EL (cell line): ENCODE measurements at regions not wholly inside any gene's neighbourhood (a gene's known extent, or its start where the extent isn't known, plus 50 kb on each side); places are given as distances from the start of the nearest gene placed in this dataset.
"Not testable (repeated sequence)": the region's sequence is repeated elsewhere in the genome, so short reads cannot be mapped to it uniquely, and the experiment has no call there.

ENCODE experiments used
- DNase-seq: peaks from one replicate; pipeline ENCODE4 v3.0.0-alpha.2; 2016

DNA sequence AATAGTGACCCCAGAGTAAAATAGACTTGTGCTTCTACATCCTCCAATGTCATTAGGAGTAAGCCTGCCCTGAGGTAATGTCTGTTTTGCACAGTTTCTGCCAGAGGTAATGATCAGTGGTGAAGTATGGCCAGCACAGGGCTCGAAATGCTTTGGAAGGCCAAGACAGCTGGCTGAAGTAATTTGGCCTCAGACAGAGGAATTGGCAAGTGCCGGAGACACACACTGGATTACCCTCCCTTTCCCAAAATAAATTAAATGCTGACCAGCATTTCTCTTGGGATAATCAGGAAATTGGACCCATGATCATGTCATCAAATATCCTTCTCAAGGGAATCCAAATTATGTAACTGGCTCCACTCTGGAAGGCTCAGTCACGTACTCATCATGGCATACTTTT is 379.0 kb upstream of the CHST9 start:
- DNase-seq: no peak

DNA sequence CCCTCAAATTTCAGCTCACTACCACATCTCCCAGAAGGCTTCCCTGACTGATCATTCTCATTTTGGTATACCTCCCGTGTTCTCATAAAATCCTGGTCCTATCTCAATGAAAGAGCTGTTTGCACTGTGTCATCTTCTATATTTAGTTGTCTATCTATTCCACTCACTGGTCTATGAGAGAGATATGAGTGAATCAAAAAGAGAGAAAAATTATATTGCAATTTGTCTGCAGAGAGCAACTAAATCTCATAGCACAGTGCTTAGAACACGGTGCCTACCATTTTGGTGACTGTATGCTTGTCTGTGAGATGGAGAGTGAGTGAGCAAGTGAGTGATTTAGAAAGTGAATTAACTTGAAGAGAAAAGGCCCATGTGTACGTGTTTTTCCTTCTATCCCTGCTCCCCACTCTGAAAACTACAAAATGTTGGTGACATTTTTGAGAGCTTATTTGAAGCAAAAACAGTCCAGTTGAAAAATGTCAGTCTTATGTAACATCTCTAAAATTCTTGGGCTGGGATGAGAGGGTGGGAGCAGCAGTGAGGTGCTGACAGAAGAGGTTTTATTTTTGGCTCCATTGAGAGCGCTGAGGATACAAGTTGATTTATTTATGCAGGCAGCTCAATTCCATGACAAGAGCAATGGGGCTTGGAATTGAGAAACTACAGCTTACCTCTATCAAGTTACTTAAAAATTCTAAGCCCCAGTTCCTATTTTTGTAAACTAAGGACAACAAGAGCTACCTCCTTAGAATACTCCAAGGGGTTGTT is 373.5 kb upstream of the CHST9 start:
- DNase-seq: no peak

DNA sequence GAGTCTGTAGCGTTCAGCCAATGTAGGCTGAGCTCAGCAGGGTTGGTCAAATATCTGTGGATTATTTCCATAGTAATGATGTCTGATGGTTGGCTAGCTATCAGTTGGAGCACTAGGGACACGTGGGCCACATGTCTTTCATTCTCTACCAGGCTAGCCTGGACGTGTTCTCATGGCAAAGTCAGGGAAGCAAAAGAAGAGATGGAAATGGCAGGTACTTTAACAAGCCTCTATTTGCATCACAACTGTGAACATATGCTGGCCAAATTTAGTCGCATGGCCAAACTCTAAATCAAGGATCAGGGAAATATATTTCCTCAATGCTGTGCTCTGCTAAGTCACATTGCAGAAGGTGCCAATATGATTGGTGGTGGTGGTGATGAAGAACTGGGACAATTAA is 371.6 kb upstream of the CHST9 start:
- no peak for DNase-seq

DNA sequence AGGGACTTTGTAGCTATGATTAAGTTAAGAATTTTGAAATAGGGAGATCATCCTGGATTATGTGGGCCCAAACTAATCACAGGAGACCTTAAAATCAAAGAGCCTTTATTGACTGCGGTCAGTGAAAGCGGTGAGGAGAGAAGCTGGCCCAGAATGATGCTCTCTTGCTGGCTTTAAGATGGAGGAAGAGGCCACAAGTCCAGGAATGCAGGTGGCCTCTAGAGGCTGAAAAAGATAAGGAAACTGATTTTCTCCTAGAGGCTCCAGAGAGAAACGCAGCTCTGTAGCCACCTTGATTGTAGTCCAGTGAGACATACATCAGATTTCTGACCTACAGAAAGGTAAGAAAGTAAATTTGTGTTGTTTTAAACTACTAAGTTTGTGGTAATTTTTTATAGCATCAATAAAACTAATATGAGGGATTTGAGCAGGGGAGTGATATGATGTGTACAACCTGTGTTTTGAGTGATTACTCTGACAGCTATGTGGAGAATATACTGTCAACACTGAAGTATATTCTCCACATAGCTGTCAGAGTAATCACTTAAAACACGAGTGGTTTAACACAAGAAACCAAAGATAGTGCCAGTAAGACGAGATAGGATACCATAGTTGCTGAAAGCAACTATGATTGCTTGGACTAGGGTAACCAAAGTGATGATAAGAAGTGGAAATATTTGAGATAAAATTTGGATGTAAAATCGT is 364.4 kb upstream of the CHST9 start:
- DNase-seq: no peak

DNA sequence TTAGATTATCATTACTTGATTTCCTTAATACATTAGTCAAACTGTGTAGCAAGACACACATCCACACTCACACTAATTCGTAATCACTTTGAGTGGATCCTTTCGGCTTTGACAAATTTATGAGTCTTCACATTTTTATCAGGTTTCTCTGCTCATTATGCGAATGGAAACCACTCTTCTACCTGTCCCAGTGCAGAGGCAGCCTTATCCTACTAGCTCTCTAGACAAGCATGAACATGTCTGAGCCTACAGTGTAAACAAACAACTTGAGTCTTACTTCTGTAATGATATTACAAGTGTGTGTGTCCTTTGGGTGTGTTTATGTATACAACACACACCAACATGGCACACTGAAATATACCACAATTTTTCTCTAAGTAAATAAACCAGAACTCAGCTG is 361.9 kb upstream of the CHST9 start:
- DNase-seq: no peak

DNA sequence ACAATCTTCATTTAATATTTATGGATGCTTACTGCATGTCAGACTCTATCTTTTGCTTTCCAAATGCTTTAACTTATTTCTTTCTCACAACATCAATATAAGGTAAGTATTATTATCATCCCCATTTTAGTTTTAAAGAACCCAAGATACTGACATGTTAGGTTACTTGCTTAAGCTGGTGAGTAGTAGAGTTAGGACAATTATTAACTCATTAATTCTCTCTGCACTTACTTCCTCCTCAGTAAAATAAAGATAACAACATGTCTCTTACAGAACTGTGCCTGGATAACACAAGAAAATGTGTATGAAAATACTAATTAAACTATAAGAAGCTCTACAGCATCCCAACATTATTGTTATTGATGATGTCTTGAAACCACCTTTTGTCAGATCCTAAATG is 359.1 kb upstream of the CHST9 start:
- no peak for DNase-seq

DNA sequence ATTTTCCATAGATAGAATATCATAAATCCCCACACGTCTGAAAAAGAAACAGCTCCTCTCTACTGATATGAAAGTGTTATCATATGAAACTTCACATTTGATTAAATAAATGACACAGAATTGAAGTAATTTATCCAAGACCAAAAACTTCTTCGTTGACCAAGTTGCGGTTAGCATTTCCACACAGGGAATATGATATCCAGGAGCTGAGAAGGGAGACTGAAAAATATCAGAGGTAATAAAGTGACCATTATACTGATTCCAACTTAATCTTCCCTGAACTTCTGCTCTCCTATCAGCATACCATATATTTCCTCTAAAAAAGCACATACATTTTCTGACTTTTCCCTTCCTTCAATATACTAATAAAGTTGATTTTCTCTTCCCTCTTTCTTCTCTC is 356.2 kb upstream of the CHST9 start:
- DNase-seq: no peak

DNA sequence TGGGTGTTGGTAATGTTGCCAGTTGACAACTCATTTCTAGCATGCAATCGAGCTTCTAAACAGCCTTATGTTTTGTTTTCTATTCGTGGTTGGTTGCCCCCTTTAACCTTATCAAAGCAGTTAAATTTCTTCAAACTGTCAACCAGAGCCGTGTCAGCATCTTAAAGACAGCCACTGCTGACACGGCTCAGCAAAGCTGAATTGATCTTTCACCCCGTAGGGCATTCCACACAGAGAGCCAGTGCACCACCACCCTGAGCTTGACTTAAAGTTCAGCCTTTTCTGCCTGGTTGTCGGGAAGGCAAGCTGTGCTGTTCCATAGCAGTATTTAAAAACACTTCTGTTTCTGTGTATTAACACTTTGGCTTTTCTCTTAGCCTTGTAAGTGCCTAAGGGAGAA is 355.0 kb upstream of the CHST9 start:
- DNase-seq: no peak

DNA sequence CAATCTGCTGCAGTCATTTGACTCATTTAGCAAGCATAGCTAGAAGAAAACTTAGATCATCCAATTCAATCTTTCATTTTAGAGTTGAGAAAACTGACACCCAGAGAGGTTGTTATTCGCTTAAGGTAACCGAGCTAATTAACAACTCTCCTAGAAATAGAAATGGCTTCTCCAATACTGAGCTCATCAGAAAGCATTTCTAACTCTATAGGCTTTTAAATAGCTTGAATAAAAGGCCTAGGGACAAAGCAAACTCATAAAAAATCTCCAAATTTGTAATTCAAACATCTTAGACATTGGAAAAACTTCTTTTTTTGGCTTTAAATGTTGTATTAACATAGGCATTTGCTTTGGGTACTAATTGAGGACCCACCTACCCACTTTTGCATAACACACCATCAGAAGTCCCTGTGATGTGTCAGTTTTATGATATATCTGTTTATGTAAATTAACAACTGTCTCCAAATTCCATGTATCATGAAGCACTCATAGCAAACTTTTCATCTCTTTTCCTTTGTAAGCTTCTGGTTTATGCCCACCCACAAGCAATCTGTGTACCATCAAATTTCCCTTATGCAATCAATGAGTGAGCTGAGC is 343.9 kb upstream of the CHST9 start:
- no peak for DNase-seq

DNA sequence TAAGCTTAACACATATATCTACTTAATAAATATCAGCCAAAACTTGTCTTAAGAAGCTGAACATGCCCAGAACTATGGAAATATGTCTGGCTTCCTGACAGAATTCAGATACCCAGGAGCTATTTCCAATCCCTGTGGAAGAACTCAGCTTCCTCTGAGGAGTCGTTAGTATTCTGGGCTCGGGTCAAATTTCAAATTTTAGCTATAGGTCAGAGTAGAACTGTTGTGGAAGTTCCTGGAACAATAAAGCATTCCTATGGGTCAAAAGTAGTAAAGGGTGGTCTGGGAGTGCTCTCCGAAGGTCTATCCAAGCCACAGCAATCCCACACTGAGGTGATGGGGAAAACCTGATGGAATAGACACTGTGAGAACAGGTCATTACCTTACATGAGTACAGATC is 342.7 kb upstream of the CHST9 start:
- no peak for DNase-seq

DNA sequence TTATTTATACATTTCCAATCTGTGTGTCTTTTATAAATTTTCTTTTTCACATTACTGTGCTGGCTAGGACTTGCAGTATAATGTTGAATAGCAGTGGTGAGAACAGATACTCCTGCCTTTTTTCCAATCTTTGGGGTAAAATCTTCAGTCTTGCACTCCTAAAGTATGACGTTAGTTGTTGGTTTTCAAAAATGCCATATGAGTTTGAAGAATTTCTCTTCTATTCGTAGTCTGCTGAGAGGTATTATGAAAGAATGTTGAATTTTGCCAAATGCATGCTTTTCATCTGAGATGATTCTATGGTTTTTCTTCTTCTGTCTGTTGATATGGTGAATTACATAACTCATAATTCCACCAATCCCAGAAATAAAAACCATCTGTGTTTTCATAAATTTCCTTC is 335.3 kb upstream of the CHST9 start:
- no peak for DNase-seq

DNA sequence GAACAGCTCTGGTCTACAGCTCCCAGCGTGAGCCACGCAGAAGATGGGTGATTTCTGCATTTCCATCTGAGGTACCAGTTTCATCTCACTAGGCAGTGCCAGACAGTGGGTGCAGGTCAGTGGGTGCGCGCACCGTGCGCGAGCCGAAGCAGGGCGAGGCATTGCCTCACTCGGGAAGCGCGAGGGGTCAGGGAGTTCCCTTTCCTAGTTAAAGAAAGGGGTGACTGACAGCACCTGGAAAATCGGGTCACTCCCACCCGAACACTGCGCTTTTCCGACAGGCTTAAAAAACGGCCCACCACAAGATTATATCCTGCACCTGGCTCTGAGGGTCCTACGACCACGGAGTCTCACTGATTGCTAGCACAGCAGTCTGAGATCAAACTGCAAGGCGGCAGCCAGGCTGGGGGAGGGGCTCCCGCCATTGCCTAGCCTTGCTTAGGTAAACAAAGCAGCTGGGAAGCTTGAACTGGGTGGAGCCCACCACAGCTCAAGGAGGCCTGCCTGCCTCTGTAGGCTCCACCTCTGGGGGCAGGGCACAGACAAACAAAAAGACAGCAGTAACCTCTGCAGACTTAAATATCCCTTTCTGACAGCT is 325.0 kb upstream of the CHST9 start:
- DNase-seq: not testable (repeated sequence)

DNA sequence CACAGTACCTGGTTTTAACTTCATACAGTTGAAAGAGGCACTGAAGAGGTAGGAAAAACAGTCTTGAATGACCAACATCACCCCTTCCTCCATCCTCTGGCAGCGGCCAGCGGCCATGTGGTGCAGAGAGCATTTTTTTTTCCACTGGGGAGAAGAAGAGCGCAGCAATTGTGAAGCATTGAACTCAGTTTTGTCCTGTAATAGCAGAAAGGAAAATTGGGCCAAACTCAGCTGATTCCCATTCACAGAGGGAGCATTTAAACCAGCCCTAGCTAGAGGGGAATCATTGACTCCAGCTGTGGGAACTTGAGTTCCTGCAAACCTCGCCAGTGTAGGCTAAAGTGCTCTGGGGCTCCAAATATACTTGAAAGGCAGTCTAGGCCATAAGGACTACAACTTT is 316.6 kb upstream of the CHST9 start:
- DNase-seq: no peak

DNA sequence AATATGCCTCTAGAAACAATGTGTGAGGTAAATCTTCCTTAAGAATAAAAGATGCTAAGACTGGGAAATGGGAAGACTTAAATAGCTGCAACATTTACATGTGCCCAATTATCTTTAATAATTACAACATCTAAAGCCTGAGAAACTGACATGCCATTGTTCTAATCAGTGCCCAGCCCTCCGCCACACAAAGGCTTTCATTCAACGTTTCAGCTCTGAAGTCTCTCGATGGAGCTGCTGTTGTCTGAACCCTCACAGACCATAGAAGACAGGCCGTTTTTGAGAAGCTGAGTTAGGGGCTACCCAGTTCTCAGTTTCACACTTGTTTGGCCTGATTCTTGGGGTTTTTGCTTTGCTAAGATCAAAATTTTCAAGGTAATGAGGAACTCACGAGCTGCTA is 315.4 kb upstream of the CHST9 start:
- DNase-seq: no peak

DNA sequence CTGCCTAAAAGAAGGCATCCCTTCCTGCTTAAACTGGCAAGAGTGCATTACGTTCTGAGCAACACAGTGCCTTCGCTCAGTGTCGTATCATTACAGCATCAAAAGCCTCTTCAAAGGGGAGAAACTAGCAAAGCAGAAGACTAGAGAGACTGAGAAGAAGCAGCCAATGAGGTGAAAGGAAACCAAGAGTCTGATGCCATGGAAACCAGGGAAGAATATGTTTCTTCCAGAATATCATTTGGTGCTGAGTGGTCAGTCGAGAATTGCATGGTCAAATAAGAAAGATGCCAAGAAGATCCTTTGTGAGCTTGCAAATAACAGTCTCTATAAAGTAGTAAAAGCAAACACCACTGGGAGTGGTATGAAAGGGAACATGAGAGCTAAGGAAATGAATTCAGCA is 312.1 kb upstream of the CHST9 start:
- DNase-seq: no peak

DNA sequence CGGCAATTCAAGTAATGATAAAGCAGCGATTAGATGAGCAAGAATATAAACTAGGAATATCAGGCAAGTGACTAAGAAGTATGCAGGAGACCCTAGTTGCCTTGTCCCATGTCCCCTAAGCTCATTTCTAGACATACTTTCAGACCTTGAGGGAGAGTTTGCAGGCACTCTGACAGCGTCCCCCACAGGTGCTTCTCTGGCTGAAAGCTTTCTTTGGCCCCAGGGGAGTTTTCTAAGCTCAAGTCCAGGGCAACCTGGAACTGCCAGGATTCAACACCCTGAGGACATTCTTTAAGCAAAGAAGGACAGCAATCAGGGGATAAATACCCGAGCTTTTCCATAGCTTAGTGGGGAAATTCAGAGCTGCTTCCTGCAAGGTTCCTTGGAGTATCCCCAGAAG is 308.1 kb upstream of the CHST9 start:
- no peak for DNase-seq

DNA sequence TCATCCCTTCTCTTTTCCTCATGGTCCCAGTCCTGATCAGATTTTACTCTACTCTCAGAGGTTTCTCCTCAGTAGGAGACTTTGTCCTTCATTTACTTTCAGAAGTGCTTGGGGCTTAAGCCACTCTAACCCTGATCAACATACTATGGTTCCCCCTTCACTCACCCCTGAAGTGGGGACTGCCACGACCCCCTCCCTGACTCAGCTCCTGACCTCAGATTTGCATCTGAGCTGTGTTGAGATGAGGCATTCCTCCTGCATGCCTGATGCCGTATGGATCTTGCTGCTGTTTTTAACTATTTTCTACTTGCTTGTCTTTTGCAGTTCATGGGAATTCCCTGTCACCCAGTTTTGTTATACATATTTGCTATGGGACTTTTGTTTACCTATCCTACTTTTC is 306.7 kb upstream of the CHST9 start:
- DNase-seq: no peak

DNA sequence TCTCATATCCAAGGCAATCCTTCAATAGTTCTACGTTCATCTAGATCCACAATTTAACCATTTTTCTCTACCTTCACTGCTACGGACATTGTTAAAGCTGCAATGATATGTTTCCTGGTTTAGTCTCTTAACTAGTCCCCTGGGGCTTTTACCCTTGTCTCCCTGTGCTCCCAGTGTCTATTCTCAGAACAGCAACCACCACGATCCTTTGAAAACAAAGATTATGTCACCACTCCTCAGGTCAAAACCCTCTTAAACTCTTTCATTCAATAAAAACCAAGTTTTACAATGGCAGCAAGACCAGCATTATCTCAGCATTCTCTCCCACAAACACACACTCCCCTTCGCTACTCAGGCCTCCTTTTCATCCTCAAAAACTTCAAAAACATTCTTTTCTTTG is 298.2 kb upstream of the CHST9 start:
- DNase-seq: no peak

DNA sequence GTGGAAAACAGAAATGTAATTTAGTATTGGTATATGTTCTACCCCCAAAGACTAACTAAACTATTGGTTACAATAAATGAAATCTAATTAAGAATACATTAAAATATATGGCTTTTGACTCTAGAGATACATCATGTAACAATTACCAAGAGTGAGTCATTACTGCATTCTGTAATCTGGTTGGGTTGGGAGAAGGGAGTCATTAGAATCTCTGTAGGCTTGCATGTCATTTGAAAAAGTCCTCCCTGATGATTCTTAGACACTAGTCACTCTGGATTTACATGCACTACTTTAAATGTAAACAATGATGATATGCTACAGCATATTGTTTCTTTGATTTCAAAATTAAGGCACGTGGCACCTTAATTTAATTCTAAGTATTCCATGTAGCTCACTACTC is 293.4 kb upstream of the CHST9 start:
- DNase-seq: no peak

DNA sequence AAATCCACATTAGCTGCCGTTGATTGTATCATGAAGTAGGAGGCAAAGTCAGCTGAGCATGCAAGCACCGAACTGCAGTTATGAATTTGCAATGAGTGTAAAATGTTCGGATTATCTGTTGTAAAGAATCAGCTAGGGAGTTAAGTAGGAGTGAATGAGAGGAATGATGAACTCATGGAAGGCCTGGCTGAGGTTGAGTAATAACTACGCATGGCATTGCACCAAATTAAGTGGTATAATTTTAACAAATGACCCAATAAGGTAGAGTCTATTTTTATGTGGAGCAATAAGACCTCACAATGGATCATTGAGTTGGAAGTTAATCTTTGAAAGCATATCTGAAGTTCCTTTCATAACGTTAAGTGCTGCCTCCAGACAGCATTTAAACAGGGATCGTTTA is 288.2 kb upstream of the CHST9 start:
- no peak for DNase-seq

DNA sequence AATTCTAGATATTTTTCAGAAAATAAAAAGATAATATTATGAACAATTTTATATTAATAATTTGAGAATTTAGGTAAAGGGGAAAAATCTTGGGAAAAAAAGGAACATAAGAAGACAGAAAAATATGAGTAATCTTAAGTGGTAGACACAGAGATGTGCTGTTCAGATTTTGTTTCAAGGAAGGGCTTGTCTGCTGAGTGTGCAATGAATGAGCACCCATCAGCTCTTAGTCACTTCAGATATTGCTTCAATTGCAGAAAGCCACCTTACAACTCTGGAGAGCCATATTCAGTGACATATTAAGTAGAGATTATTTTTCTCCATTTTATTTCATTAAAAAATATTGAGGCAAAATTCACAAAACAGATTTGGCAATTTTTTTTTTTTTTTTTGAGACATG is 282.0 kb upstream of the CHST9 start:
- no peak for DNase-seq

DNA sequence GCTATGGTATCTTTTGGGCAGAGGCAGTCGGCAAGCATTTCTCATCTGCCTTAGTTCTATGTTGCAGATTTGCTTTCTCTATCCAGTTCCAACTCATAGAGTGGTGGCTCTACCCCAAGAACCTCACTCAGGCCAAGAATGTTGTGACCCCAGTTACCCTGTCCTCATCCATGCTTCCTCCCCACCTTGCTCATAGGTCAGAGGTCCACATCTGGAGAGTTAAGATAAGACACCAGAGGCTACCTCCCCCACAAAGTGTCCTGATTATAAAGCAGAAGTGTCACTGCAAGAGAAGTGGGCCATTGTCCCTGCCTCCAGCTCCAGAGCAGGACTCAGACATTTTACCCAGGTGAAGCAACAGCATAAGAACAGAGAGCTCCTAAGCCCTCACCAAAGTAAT is 276.8 kb upstream of the CHST9 start:
- no peak for DNase-seq

DNA sequence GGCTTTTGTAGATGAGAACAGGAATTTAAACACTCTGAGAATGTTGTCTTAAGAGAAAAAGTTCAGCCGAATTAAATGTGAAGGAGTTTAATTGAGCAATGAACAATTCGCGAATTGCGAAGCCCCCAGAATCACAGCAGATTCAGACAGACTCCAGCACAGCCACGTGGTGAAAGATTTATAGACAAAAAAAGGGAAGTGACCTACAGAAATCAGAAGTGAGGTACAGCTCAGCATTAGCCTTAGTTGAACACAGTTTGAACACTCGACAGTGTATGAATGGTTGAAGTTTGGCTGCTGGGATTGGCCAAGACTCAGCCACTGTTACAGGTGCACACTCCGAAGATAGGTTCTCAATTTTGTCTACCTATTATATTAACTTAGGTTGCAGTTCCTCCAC is 264.0 kb upstream of the CHST9 start:
- no peak for DNase-seq

DNA sequence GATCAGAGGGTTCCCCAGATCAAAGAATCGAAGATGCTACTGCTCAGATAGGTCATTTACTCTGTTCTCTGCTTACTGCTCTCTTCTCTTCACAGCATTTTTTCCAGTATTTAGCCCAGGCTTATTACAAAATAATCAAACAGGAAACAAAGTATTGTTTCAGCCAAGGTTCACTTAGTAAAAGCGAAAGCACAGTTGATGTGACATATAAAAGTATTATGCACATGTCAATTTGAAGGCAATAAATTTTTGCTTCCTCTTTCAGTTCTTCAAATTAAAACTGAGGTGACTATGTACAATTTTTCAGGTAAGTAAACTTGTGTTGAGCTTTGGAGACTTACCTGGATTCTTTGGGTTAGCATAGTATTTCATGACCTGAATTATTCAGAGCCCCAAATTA is 262.8 kb upstream of the CHST9 start:
- DNase-seq: no peak
